ENCODE measurements at regions not wholly inside any gene's neighbourhood (a gene's known extent, or its start where the extent isn't known, plus 50 kb on each side); places are given as distances from the start of the nearest gene placed in this dataset.

DNA sequence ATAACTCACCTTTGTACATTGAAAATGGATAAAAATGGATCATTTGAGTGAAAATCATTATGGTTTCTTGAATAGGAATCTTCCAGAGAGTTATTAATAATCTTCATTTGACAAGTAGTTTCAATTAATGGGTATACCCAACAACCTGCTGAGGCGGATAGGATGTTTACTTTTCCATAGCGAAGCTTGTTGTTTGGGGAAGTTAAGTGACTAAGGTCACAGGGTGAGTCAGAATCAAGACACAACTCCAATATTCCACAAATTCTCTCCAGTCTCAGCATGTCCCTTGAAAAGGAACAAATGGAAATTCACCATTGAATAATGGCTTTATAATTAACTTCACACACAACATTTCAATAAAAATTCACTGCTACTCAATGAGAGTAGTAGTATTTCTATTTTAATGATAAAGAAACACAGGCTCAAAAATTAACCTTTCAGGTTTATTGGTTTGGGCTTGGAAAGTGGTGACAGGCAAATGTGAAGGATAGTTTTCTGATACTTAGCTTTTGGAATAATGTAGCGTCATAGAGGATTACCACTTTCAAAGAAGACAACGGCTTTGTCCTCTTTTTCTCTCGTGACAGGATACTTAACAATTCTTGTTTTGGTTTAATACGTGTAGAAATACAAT, 211.3 kb downstream of the GPD2 start:
- 88 to 94% methylated on average over 6 of the region's 6 CpGs for WGBS, 2 donors
- H3K4me3 ChIP-seq, result no peak overlapping the region
- DNase-seq (no peak), ATAC-seq (no peak)
- H3K4me1 ChIP-seq, result peaks cover 0 to 12% (median 0%) of the 10 kb centered on the region in 9 donors
- no peaks in the 10 kb centered on the region for H3K27me3 ChIP-seq
- TF ChIP-seq, protein P1, sequence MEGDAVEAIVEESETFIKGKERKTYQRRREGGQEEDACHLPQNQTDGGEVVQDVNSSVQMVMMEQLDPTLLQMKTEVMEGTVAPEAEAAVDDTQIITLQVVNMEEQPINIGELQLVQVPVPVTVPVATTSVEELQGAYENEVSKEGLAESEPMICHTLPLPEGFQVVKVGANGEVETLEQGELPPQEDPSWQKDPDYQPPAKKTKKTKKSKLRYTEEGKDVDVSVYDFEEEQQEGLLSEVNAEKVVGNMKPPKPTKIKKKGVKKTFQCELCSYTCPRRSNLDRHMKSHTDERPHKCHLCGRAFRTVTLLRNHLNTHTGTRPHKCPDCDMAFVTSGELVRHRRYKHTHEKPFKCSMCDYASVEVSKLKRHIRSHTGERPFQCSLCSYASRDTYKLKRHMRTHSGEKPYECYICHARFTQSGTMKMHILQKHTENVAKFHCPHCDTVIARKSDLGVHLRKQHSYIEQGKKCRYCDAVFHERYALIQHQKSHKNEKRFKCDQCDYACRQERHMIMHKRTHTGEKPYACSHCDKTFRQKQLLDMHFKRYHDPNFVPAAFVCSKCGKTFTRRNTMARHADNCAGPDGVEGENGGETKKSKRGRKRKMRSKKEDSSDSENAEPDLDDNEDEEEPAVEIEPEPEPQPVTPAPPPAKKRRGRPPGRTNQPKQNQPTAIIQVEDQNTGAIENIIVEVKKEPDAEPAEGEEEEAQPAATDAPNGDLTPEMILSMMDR (IDR thresholded peaks at IDR 0.05), result no peak
- intact Hi-C loops (cut with DNase I), result loop anchor here in 3 of 10 donors (2.0 to 5.0 kb wide), 2 partner anchors 245 kb away; no protein-coding TSS in a partner anchor
- H3K9me3 ChIP-seq, result no peaks in the 10 kb centered on the region
- no peaks in the 10 kb centered on the region for H3K36me3 ChIP-seq
- H3K27ac ChIP-seq, result no peak overlapping the region

DNA sequence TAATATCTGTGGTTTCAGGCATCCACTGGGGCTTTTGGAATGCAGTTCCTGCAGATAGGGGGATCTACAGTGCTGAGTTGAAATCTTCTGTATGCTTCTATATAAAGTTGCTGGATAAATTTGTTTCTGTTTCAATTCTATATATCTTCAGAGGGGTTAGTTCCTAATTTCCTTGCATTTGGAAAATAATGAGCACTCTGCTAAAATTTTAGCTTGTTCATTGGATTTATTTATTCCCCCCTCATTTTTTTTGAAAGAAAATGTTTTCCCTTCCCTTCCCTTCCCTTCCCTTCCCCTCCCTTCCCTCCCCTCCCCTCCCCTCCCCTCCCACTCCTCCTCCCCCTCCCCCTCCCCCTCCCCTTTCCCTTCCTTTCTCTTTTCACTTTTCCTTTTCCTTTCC, 212.3 kb downstream of the GPD2 start:
- no peaks in the 10 kb centered on the region for H3K36me3 ChIP-seq
- peaks cover 0 to 12% (median 0%) of the 10 kb centered on the region in 9 donors for H3K4me1 ChIP-seq
- intact Hi-C loops (cut with DNase I), result loop anchor here in 3 of 10 donors (2.0 to 5.0 kb wide), 2 partner anchors 244 kb away; no protein-coding TSS in a partner anchor
- TF ChIP-seq, protein P1 (IDR thresholded peaks at IDR 0.05), result no peak
- ATAC-seq (no peak), DNase-seq (no peak)
- H3K27ac ChIP-seq, result no peak overlapping the region
- H3K9me3 ChIP-seq, result no peaks in the 10 kb centered on the region
- H3K27me3 ChIP-seq, result no peaks in the 10 kb centered on the region
- H3K4me3 ChIP-seq, result no peak overlapping the region

DNA sequence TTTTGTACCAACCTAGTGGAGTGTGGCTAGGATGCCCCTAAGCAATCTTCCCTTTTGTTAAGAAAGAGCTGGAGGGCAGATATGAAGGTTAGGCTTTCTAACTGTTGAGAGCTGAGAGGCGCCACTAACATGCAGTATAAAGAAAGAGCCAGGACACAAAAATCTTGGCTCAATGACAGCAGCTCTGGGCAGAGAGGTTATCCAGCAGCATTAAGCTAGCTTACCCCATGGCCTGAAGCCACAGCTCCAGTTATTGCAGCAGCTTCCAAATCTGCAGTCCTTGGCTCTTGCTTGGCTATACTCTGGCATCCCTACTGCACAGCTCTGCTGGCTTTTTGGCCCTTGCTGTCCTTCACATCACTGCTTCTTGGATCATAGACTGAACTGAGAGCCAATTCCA, 213.4 kb downstream of the GPD2 start:
- ATAC-seq (peak; percentile 92 to 100 (median 98)), DNase-seq (peak; percentile 43 to 80)
- no peak overlapping the region for H3K4me3 ChIP-seq
- no peaks in the 10 kb centered on the region for H3K36me3 ChIP-seq
- H3K27me3 ChIP-seq, result no peaks in the 10 kb centered on the region
- intact Hi-C loops (cut with DNase I), result loop anchor here in 3 of 10 donors (2.0 to 5.0 kb wide), 2 partner anchors 243 kb away; no protein-coding TSS in a partner anchor
- H3K9me3 ChIP-seq, result no peaks in the 10 kb centered on the region
- WGBS, 2 donors, result 33 to 38% methylated on average over 1 of the region's 1 CpG
- peak overlapping the region in 4 of 10 donors; percentile 26 to 58 (median 43) for H3K27ac ChIP-seq
- peaks cover 0 to 12% (median 0%) of the 10 kb centered on the region in 9 donors for H3K4me1 ChIP-seq
- TF ChIP-seq, protein P1 (IDR thresholded peaks at IDR 0.05), result peak in 2 of 9 donors; percentile 27 to 31

DNA sequence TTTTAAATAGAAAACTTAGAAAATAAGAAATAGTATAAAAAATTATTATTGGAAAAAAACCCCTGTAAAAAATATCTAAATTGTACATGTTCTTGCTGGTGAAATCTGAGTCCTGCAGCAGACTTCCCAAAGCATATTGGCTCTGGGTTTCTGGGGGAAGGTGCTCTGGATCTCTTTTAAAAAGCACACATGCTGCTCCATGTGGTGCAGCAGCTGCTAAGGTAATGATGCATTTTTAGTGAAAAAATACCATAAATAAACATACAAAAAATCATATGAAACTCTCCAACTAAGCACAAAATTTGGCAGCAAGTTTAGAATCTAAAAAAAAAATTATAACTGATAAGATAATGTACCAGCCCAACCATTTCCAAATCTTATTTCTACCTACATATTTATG, 216.5 kb downstream of the GPD2 start:
- DNase-seq (no peak), ATAC-seq (no peak)
- Histone ChIP-seq H3K4me1 (peaks cover 0 to 12% (median 0%) of the 10 kb centered on the region in 9 donors), H3K36me3 (no peaks in the 10 kb centered on the region), H3K27me3 (no peaks in the 10 kb centered on the region), H3K27ac (no peak overlapping the region), H3K9me3 (no peaks in the 10 kb centered on the region), H3K4me3 (no peak overlapping the region)
- intact Hi-C loops (cut with DNase I), result no loop called here
- TF ChIP-seq, protein P1 (IDR thresholded peaks at IDR 0.05), result no peak
